CD4-positive, alpha-beta T cell treated with Interferon gamma for 1 hour (primary cell): ENCODE measurements at regions not wholly inside any gene's neighbourhood (a gene's known extent, or its start where the extent isn't known, plus 50 kb on each side); places are given as distances from the start of the nearest gene placed in this dataset.
"Not testable (repeated sequence)": the region's sequence is repeated elsewhere in the genome, so short reads cannot be mapped to it uniquely, and the experiment has no call there.

Experiments
- DNase-seq: peaks from one replicate; pipeline ENCODE4 v3.0.0-alpha.2; 2020

- DNase-seq: not testable (repeated sequence)
These were observed 168.7 kb upstream of the NFIA start for GRCh38 chr1:60913708-60914107.

GRCh38 chr1:60913039-60913438, 169.3 kb upstream of the NFIA start:
- no peak for DNase-seq

GRCh38 chr1:60911966-60912697, 170.2 kb upstream of the NFIA start:
- DNase-seq: no peak

GRCh38 chr1:60908159-60908558, 174.2 kb upstream of the NFIA start:
- DNase-seq: no peak

- no peak for DNase-seq
These were observed 175.8 kb upstream of the NFIA start for GRCh38 chr1:60906526-60906925.

- DNase-seq: no peak
These were observed 176.3 kb upstream of the NFIA start for GRCh38 chr1:60906039-60906438.

- no peak for DNase-seq
These were observed 178.1 kb upstream of the NFIA start for GRCh38 chr1:60904099-60904851.

GRCh38 chr1:60903591-60903990, 178.8 kb upstream of the NFIA start:
- DNase-seq: no peak

GRCh38 chr1:60899464-60899863, 182.9 kb upstream of the NFIA start:
- DNase-seq: no peak

- no peak for DNase-seq
These were observed 183.4 kb upstream of the NFIA start for GRCh38 chr1:60898987-60899386.

GRCh38 chr1:60898413-60898812, 183.9 kb upstream of the NFIA start:
- no peak for DNase-seq

GRCh38 chr1:60896701-60897363, 185.5 kb upstream of the NFIA start:
- DNase-seq: no peak

GRCh38 chr1:60895701-60896100, 186.7 kb upstream of the NFIA start:
- no peak for DNase-seq

- DNase-seq: no peak
These were observed 187.1 kb upstream of the NFIA start for GRCh38 chr1:60895252-60895651.

GRCh38 chr1:60894741-60895140, 187.6 kb upstream of the NFIA start:
- DNase-seq: no peak

- no peak for DNase-seq
These were observed 188.2 kb upstream of the NFIA start for GRCh38 chr1:60894130-60894529.

- DNase-seq: no peak
These were observed 189.0 kb upstream of the NFIA start for GRCh38 chr1:60893136-60893930.

- no peak for DNase-seq
These were observed 190.6 kb upstream of the NFIA start for GRCh38 chr1:60891765-60892164.

GRCh38 chr1:60891281-60891680, 191.1 kb upstream of the NFIA start:
- no peak for DNase-seq

- DNase-seq: no peak
These were observed 191.7 kb upstream of the NFIA start for GRCh38 chr1:60890664-60891063.

GRCh38 chr1:60889709-60890108, 192.7 kb upstream of the NFIA start:
- DNase-seq: no peak

- DNase-seq: no peak
These were observed 194.2 kb upstream of the NFIA start for GRCh38 chr1:60888126-60888525.

GRCh38 chr1:60886793-60887331, 195.5 kb upstream of the NFIA start:
- no peak for DNase-seq
